D721Med (cell line): ENCODE measurements at regions not wholly inside any gene's neighbourhood (a gene's known extent, or its start where the extent isn't known, plus 50 kb on each side); places are given as distances from the start of the nearest gene placed in this dataset.

Source experiments
- DNase-seq: peaks from one replicate; pipeline ENCODE4 v3.0.0; 2011; ENCODE audit warnings: low spot score; ENCODE audit not compliant: insufficient read length
- FAIRE-seq: peaks from 2 replicates; lab custom pipeline; 2011; peaks lifted over from hg19 to GRCh38; lab: Jason Lieb, UNC
- CTCF ChIP-seq: IDR thresholded peaks from 2 replicates; pipeline ENCODE4 v1.5.1; 2012; ENCODE audit warnings: mild to moderate bottlenecking, control low read depth; ENCODE audit not compliant: insufficient read depth; ENCODE audit errors: missing control alignments

GRCh38 chr15:67918205-67918861 lies 78.5 kb upstream of the RNU6-1 start:
- TF ChIP-seq CTCF, result no peak
- FAIRE-seq (no peak), DNase-seq (no peak)

GRCh38 chr15:67920524-67921240 lies 80.8 kb upstream of the RNU6-1 start:
- DNase-seq (no peak), FAIRE-seq (no peak)
- no peak for TF ChIP-seq CTCF

GRCh38 chr15:67922106-67922675 lies 82.3 kb upstream of the RNU6-1 start:
- no peak for TF ChIP-seq CTCF
- FAIRE-seq, result no peak

GRCh38 chr15:67922971-67923945 lies 83.4 kb upstream of the RNU6-1 start:
- FAIRE-seq, result no peak
- DNase-seq, result no peak
- TF ChIP-seq CTCF, result no peak

More at GRCh38 chr15:67922106-67922675, 82.3 kb upstream of the RNU6-1 start:
- DNase-seq, result no peak

GRCh38 chr15:67924359-67924974 lies 84.6 kb upstream of the RNU6-1 start:
- DNase-seq (no peak), FAIRE-seq (no peak)

More at GRCh38 chr15:67924359-67924974, 84.6 kb upstream of the RNU6-1 start:
- no peak for TF ChIP-seq CTCF
